ENCODE measurements at regions not wholly inside any gene's neighbourhood (a gene's known extent, or its start where the extent isn't known, plus 50 kb on each side); places are given as distances from the start of the nearest gene placed in this dataset.

GRCh38 chr18:78813156-78813555, 166.5 kb upstream of the SALL3 start:
- Histone ChIP-seq H3K9me3 (ENCODE audit: control insufficient read depth in 1 of 2, low read length in 2 of 2) (peaks cover 5 to 7% of the 10 kb centered on the region in 2 donors), H3K27me3 (ENCODE audit: control insufficient read depth in 1 of 2, insufficient read depth in 2 of 2, low read length in 2 of 2) (peaks cover 0 to 4% of the 10 kb centered on the region in 2 donors), H3K27ac (ENCODE audit: low read depth, low read length) (no peak overlapping the region), H3K9ac (ENCODE audit: low read depth in 1 of 2, low read length in 2 of 2) (no peak overlapping the region), H3K4me1 (ENCODE audit: control insufficient read depth in 1 of 2, insufficient read depth in 2 of 2, low read length in 2 of 2) (no peaks in the 10 kb centered on the region), H3K36me3 (ENCODE audit: control insufficient read depth in 1 of 2, insufficient read depth in 2 of 2, low read length in 2 of 2) (no peaks in the 10 kb centered on the region), H3K4me3 (ENCODE audit: low read depth in 1 of 2, low read length in 2 of 2) (no peak overlapping the region)

GRCh38 chr18:78813936-78814710, 165.5 kb upstream of the SALL3 start:
- Histone ChIP-seq H3K36me3 (ENCODE audit: control insufficient read depth in 1 of 2, insufficient read depth in 2 of 2, low read length in 2 of 2) (no peaks in the 10 kb centered on the region), H3K27me3 (ENCODE audit: control insufficient read depth in 1 of 2, insufficient read depth in 2 of 2, low read length in 2 of 2) (peaks cover 0 to 4% of the 10 kb centered on the region in 2 donors), H3K4me1 (ENCODE audit: control insufficient read depth in 1 of 2, insufficient read depth in 2 of 2, low read length in 2 of 2) (no peaks in the 10 kb centered on the region), H3K27ac (ENCODE audit: low read depth, low read length) (no peak overlapping the region), H3K4me3 (ENCODE audit: low read depth in 1 of 2, low read length in 2 of 2) (no peak overlapping the region), H3K9ac (ENCODE audit: low read depth in 1 of 2, low read length in 2 of 2) (no peak overlapping the region), H3K9me3 (ENCODE audit: control insufficient read depth in 1 of 2, low read length in 2 of 2) (peaks cover 5 to 7% of the 10 kb centered on the region in 2 donors)

DNA sequence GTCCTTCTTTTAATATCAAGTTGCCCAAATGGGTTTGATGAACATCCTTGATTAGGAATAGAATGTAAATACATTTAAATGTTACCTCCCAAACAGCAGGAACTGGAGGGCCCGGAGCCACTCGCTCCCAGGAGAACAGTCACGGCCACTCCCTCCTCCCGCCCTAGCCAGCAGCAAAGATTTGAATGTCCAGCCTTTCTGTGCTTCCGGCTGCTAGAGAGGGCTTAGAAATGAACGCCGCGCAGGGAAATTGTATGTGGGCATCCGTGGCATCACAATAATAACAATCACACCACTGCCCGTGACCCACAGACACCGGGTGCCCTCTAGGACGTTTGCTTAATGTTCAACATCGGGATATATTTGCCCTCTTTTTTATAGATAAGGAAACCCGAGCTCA, 164.9 kb upstream of the SALL3 start:
- Histone ChIP-seq H3K9ac (ENCODE audit: low read depth in 1 of 2, low read length in 2 of 2) (no peak overlapping the region), H3K36me3 (ENCODE audit: control insufficient read depth in 1 of 2, insufficient read depth in 2 of 2, low read length in 2 of 2) (no peaks in the 10 kb centered on the region), H3K4me1 (ENCODE audit: control insufficient read depth in 1 of 2, insufficient read depth in 2 of 2, low read length in 2 of 2) (no peaks in the 10 kb centered on the region), H3K27me3 (ENCODE audit: control insufficient read depth in 1 of 2, insufficient read depth in 2 of 2, low read length in 2 of 2) (peaks cover 0 to 4% of the 10 kb centered on the region in 2 donors), H3K4me3 (ENCODE audit: low read depth in 1 of 2, low read length in 2 of 2) (no peak overlapping the region), H3K9me3 (ENCODE audit: control insufficient read depth in 1 of 2, low read length in 2 of 2) (peaks cover 3 to 4% of the 10 kb centered on the region in 2 donors), H3K27ac (ENCODE audit: low read depth, low read length) (no peak overlapping the region)

DNA sequence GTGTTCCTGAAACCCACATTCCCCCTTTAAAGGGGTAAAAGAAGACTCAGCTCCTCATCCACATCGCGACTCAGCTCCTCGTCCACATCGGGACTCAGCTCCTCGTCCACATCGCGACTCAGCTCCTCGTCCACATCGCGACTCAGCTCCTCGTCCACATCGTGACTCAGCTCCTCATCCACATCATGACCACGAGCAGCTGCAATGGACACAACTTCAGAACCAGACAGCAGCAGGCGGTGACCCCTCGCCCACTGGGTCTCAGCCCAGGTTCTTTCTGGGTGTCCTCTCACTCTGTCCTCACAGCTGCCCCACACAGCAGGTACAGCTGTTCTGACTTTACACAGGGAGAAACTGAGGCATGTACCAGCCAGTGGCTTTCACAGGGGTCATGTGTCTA, 163.5 kb upstream of the SALL3 start:
- Histone ChIP-seq H3K4me1 (ENCODE audit: control insufficient read depth in 1 of 2, insufficient read depth in 2 of 2, low read length in 2 of 2) (no peaks in the 10 kb centered on the region), H3K4me3 (ENCODE audit: low read depth in 1 of 2, low read length in 2 of 2) (no peak overlapping the region), H3K27ac (ENCODE audit: low read depth, low read length) (no peak overlapping the region), H3K36me3 (ENCODE audit: control insufficient read depth in 1 of 2, insufficient read depth in 2 of 2, low read length in 2 of 2) (no peaks in the 10 kb centered on the region), H3K9ac (ENCODE audit: low read depth in 1 of 2, low read length in 2 of 2) (no peak overlapping the region), H3K27me3 (ENCODE audit: control insufficient read depth in 1 of 2, insufficient read depth in 2 of 2, low read length in 2 of 2) (peaks cover 0 to 4% of the 10 kb centered on the region in 2 donors), H3K9me3 (ENCODE audit: control insufficient read depth in 1 of 2, low read length in 2 of 2) (no peaks in the 10 kb centered on the region)

GRCh38 chr18:78816916-78817315, 162.7 kb upstream of the SALL3 start:
- no peak overlapping the region for H3K9ac ChIP-seq (ENCODE audit: low read depth in 1 of 2, low read length in 2 of 2)
- no peaks in the 10 kb centered on the region for H3K36me3 ChIP-seq (ENCODE audit: control insufficient read depth in 1 of 2, insufficient read depth in 2 of 2, low read length in 2 of 2)
- H3K27me3 ChIP-seq (ENCODE audit: control insufficient read depth in 1 of 2, insufficient read depth in 2 of 2, low read length in 2 of 2) = peaks cover 0 to 4% of the 10 kb centered on the region in 2 donors

DNA sequence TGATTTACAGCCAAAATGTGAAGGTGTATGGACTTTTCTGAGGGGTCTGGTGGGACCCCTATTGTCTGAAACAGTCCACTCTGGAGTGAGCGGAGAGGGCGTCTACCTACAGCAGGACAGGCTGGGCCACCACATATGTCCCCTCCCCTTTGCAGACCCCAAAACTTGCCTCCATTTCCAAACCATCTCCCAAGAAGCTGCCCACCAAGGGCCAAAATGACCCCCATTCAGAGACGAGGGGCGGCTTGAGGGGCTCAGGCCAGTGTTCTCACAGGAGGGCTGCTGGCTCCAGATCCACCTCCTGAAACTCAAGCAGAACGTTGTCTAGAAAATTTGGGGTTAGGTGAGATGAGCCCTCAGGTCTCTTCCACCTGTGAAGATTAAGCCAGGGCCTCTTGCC, 161.1 kb upstream of the SALL3 start:
- no peak overlapping the region for H3K4me3 ChIP-seq (ENCODE audit: low read depth in 1 of 2, low read length in 2 of 2)

More at GRCh38 chr18:78816916-78817315, 162.7 kb upstream of the SALL3 start:
- H3K4me1 ChIP-seq (ENCODE audit: control insufficient read depth in 1 of 2, insufficient read depth in 2 of 2, low read length in 2 of 2) = no peaks in the 10 kb centered on the region
- H3K4me3 ChIP-seq (ENCODE audit: low read depth in 1 of 2, low read length in 2 of 2) = no peak overlapping the region
- H3K9me3 ChIP-seq (ENCODE audit: control insufficient read depth in 1 of 2, low read length in 2 of 2) = no peaks in the 10 kb centered on the region
- H3K27ac ChIP-seq (ENCODE audit: low read depth, low read length) = no peak overlapping the region

GRCh38 chr18:78818961-78819360, 160.7 kb upstream of the SALL3 start:
- Histone ChIP-seq H3K9ac (ENCODE audit: low read depth in 1 of 2, low read length in 2 of 2) (no peak overlapping the region), H3K4me1 (ENCODE audit: control insufficient read depth in 1 of 2, insufficient read depth in 2 of 2, low read length in 2 of 2) (no peaks in the 10 kb centered on the region), H3K4me3 (ENCODE audit: low read depth in 1 of 2, low read length in 2 of 2) (no peak overlapping the region), H3K9me3 (ENCODE audit: control insufficient read depth in 1 of 2, low read length in 2 of 2) (no peaks in the 10 kb centered on the region), H3K36me3 (ENCODE audit: control insufficient read depth in 1 of 2, insufficient read depth in 2 of 2, low read length in 2 of 2) (no peaks in the 10 kb centered on the region), H3K27me3 (ENCODE audit: control insufficient read depth in 1 of 2, insufficient read depth in 2 of 2, low read length in 2 of 2) (peaks cover 0 to 4% of the 10 kb centered on the region in 2 donors), H3K27ac (ENCODE audit: low read depth, low read length) (no peak overlapping the region)

More for the DNA sequence above, 161.1 kb upstream of the SALL3 start:
- Histone ChIP-seq H3K27me3 (ENCODE audit: control insufficient read depth in 1 of 2, insufficient read depth in 2 of 2, low read length in 2 of 2) (peaks cover 0 to 4% of the 10 kb centered on the region in 2 donors), H3K4me1 (ENCODE audit: control insufficient read depth in 1 of 2, insufficient read depth in 2 of 2, low read length in 2 of 2) (no peaks in the 10 kb centered on the region), H3K9ac (ENCODE audit: low read depth in 1 of 2, low read length in 2 of 2) (no peak overlapping the region), H3K36me3 (ENCODE audit: control insufficient read depth in 1 of 2, insufficient read depth in 2 of 2, low read length in 2 of 2) (no peaks in the 10 kb centered on the region), H3K27ac (ENCODE audit: low read depth, low read length) (no peak overlapping the region), H3K9me3 (ENCODE audit: control insufficient read depth in 1 of 2, low read length in 2 of 2) (no peaks in the 10 kb centered on the region)

GRCh38 chr18:78820161-78820834, 159.3 kb upstream of the SALL3 start:
- H3K9ac ChIP-seq (ENCODE audit: low read depth in 1 of 2, low read length in 2 of 2) = no peak overlapping the region
- no peaks in the 10 kb centered on the region for H3K4me1 ChIP-seq (ENCODE audit: control insufficient read depth in 1 of 2, insufficient read depth in 2 of 2, low read length in 2 of 2)
- peaks cover 0 to 4% of the 10 kb centered on the region in 2 donors for H3K27me3 ChIP-seq (ENCODE audit: control insufficient read depth in 1 of 2, insufficient read depth in 2 of 2, low read length in 2 of 2)
- no peak overlapping the region for H3K4me3 ChIP-seq (ENCODE audit: low read depth in 1 of 2, low read length in 2 of 2)
- H3K27ac ChIP-seq (ENCODE audit: low read depth, low read length) = no peak overlapping the region
- H3K36me3 ChIP-seq (ENCODE audit: control insufficient read depth in 1 of 2, insufficient read depth in 2 of 2, low read length in 2 of 2) = no peaks in the 10 kb centered on the region
- H3K9me3 ChIP-seq (ENCODE audit: control insufficient read depth in 1 of 2, low read length in 2 of 2) = no peaks in the 10 kb centered on the region

DNA sequence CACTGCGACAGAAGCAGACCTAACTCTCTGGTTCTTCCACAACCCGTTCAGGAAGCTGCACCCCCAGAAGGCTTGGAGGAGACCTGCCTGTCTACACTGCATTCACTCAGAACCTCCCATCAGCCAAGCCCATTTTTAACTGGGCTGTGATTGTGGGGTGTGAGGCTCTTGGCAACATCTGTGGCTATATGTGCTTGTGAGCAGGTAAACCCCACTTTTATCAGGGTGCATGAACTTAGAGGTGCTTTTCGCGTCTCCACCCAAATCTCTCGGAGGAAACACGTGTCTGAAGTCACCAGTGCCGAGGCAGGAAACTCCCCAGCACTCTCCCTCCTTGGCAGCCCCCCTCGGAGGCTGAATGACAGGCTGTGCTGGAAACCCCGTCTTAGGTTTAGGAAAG, 158.2 kb upstream of the SALL3 start:
- Histone ChIP-seq H3K36me3 (ENCODE audit: control insufficient read depth in 1 of 2, insufficient read depth in 2 of 2, low read length in 2 of 2) (no peaks in the 10 kb centered on the region), H3K4me1 (ENCODE audit: control insufficient read depth in 1 of 2, insufficient read depth in 2 of 2, low read length in 2 of 2) (no peaks in the 10 kb centered on the region), H3K4me3 (ENCODE audit: low read depth in 1 of 2, low read length in 2 of 2) (no peak overlapping the region), H3K9ac (ENCODE audit: low read depth in 1 of 2, low read length in 2 of 2) (no peak overlapping the region), H3K27me3 (ENCODE audit: control insufficient read depth in 1 of 2, insufficient read depth in 2 of 2, low read length in 2 of 2) (no peaks in the 10 kb centered on the region), H3K9me3 (ENCODE audit: control insufficient read depth in 1 of 2, low read length in 2 of 2) (no peaks in the 10 kb centered on the region), H3K27ac (ENCODE audit: low read depth, low read length) (no peak overlapping the region)

DNA sequence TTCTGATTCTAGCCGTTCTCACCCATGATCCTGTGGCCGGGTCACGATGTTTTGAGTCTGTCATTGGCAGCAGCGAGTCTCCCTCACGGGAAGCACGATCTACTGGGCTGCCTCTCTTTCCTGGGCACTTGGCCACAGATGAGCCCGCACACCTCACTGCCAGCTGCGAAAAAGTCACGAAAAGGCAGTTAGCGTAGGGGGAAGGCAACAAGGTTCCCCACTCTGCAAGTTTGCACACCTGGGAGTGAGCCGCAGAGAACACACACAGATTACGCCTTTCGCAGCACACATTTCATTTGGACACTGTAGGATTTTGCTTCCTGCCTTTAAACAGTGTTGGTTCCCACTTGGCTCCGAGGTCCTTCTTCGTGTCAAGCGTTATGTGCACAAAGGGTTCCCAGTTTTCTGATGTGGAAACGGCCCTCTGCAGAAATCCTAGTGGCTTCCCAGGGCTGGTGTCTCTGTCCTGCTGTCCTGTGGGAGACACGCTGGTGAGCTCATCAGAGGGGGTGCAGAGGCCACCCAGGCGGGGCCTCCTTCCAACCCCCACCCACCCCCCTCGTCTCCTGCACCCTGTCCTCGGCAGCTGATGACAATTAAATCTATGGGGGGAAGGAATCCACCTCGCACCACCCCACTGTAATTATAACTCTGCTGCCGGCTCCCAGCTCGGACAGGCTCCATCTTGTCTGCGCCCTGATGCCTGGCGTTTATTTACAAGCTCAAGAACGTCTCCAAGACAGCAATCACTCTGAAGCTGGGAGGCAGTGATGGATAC, 157.3 kb upstream of the SALL3 start:
- Histone ChIP-seq H3K4me1 (ENCODE audit: control insufficient read depth in 1 of 2, insufficient read depth in 2 of 2, low read length in 2 of 2) (no peaks in the 10 kb centered on the region), H3K36me3 (ENCODE audit: control insufficient read depth in 1 of 2, insufficient read depth in 2 of 2, low read length in 2 of 2) (no peaks in the 10 kb centered on the region), H3K27me3 (ENCODE audit: control insufficient read depth in 1 of 2, insufficient read depth in 2 of 2, low read length in 2 of 2) (no peaks in the 10 kb centered on the region), H3K9me3 (ENCODE audit: control insufficient read depth in 1 of 2, low read length in 2 of 2) (no peaks in the 10 kb centered on the region), H3K27ac (ENCODE audit: low read depth, low read length) (no peak overlapping the region), H3K4me3 (ENCODE audit: low read depth in 1 of 2, low read length in 2 of 2) (no peak overlapping the region), H3K9ac (ENCODE audit: low read depth in 1 of 2, low read length in 2 of 2) (no peak overlapping the region)

Measured in duodenal mucosa (tissue), 2 donors.